ENCODE measurements at regions not wholly inside any gene's neighbourhood (a gene's known extent, or its start where the extent isn't known, plus 50 kb on each side); places are given as distances from the start of the nearest gene placed in this dataset.
A peak's percentile ranks its signal among the peaks of the same experiment; 100 is the strongest.

GRCh38 chr6:155847711-155848110 lies 392.1 kb upstream of the NOX3 start:
- H3K4me3 ChIP-seq (ENCODE audit: low read depth, low read length): no peak overlapping the region
- DNase-seq (ENCODE audit: low read depth): no peak
- TF ChIP-seq POLR2A (IDR thresholded peaks at IDR 0.05; ENCODE audit: extremely low read depth, insufficient read length): no peak
- TF ChIP-seq MYC (IDR thresholded peaks at IDR 0.05; ENCODE audit: low read depth, low read length): no peak
- TF ChIP-seq, protein P1, sequence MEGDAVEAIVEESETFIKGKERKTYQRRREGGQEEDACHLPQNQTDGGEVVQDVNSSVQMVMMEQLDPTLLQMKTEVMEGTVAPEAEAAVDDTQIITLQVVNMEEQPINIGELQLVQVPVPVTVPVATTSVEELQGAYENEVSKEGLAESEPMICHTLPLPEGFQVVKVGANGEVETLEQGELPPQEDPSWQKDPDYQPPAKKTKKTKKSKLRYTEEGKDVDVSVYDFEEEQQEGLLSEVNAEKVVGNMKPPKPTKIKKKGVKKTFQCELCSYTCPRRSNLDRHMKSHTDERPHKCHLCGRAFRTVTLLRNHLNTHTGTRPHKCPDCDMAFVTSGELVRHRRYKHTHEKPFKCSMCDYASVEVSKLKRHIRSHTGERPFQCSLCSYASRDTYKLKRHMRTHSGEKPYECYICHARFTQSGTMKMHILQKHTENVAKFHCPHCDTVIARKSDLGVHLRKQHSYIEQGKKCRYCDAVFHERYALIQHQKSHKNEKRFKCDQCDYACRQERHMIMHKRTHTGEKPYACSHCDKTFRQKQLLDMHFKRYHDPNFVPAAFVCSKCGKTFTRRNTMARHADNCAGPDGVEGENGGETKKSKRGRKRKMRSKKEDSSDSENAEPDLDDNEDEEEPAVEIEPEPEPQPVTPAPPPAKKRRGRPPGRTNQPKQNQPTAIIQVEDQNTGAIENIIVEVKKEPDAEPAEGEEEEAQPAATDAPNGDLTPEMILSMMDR (IDR thresholded peaks at IDR 0.05; ENCODE audit: low read depth, low read length): no peak
- no peak for TF ChIP-seq MAX (IDR thresholded peaks at IDR 0.05; ENCODE audit: low read depth, low read length)

DNA sequence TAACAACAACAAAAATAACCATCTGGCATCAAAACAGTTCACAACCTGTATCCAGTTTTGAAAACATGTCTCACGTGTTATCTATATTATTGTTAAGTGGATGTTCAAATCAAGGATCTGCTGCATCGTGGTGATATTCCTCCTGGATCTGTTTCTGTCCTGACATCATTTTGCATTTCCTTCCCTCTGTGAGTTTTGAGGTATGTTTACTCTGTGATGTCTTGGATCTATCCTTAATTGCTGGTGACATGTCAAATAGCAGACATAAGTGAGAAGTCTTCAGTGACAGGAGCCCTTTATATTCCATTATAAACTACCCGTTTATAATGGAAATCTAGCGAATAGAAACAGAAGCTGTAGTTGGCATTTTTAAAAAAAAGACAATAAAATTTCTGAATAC lies 381.8 kb upstream of the NOX3 start:
- no peak for TF ChIP-seq MAX (IDR thresholded peaks at IDR 0.05; ENCODE audit: low read depth, low read length)
- TF ChIP-seq MYC (IDR thresholded peaks at IDR 0.05; ENCODE audit: low read depth, low read length): no peak
- TF ChIP-seq, protein P1 (IDR thresholded peaks at IDR 0.05; ENCODE audit: low read depth, low read length): no peak
- TF ChIP-seq POLR2A (IDR thresholded peaks at IDR 0.05; ENCODE audit: extremely low read depth, insufficient read length): no peak
- no peak for DNase-seq (ENCODE audit: low read depth)
- no peak overlapping the region for H3K4me3 ChIP-seq (ENCODE audit: low read depth, low read length)

GRCh38 chr6:155832596-155832995 lies 377.0 kb upstream of the NOX3 start:
- TF ChIP-seq MAX (IDR thresholded peaks at IDR 0.05; ENCODE audit: low read depth, low read length) (no peak), POLR2A (IDR thresholded peaks at IDR 0.05; ENCODE audit: extremely low read depth, insufficient read length) (no peak), MYC (IDR thresholded peaks at IDR 0.05; ENCODE audit: low read depth, low read length) (no peak)
- TF ChIP-seq, protein P1 (IDR thresholded peaks at IDR 0.05; ENCODE audit: low read depth, low read length): no peak
- no peak overlapping the region for H3K4me3 ChIP-seq (ENCODE audit: low read depth, low read length)
- DNase-seq (ENCODE audit: low read depth): peak; percentile 6

- no peak overlapping the region for H3K4me3 ChIP-seq (ENCODE audit: low read depth, low read length)
Measured at GRCh38 chr6:155830531-155830930, 374.9 kb upstream of the NOX3 start.

GRCh38 chr6:155829646-155830045 lies 374.0 kb upstream of the NOX3 start:
- TF ChIP-seq MAX (IDR thresholded peaks at IDR 0.05; ENCODE audit: low read depth, low read length) (no peak), MYC (IDR thresholded peaks at IDR 0.05; ENCODE audit: low read depth, low read length) (no peak), POLR2A (IDR thresholded peaks at IDR 0.05; ENCODE audit: extremely low read depth, insufficient read length) (no peak)
- TF ChIP-seq, protein P1 (IDR thresholded peaks at IDR 0.05; ENCODE audit: low read depth, low read length): no peak
- H3K4me3 ChIP-seq (ENCODE audit: low read depth, low read length): no peak overlapping the region
- DNase-seq (ENCODE audit: low read depth): no peak

More at GRCh38 chr6:155830531-155830930, 374.9 kb upstream of the NOX3 start:
- no peak for TF ChIP-seq POLR2A (IDR thresholded peaks at IDR 0.05; ENCODE audit: extremely low read depth, insufficient read length)
- TF ChIP-seq, protein P1 (IDR thresholded peaks at IDR 0.05; ENCODE audit: low read depth, low read length): no peak
- TF ChIP-seq MAX (IDR thresholded peaks at IDR 0.05; ENCODE audit: low read depth, low read length): no peak
- TF ChIP-seq MYC (IDR thresholded peaks at IDR 0.05; ENCODE audit: low read depth, low read length): no peak
- DNase-seq (ENCODE audit: low read depth): no peak

- DNase-seq (ENCODE audit: low read depth): no peak
- no peak overlapping the region for H3K4me3 ChIP-seq (ENCODE audit: low read depth, low read length)
- TF ChIP-seq, protein P1 (IDR thresholded peaks at IDR 0.05; ENCODE audit: low read depth, low read length): no peak
Measured at GRCh38 chr6:155828989-155829388, 373.4 kb upstream of the NOX3 start.
